GM18499 (cell line): ENCODE measurements at regions not wholly inside any gene's neighbourhood (a gene's known extent, or its start where the extent isn't known, plus 50 kb on each side); places are given as distances from the start of the nearest gene placed in this dataset.
"Not testable (repeated sequence)": the region's sequence is repeated elsewhere in the genome, so short reads cannot be mapped to it uniquely, and the experiment has no call there.

Source experiments
- ATAC-seq: cut with Tn5 transposase; IDR thresholded peaks from one replicate; pipeline ENCODE4 v1.9.1; 2021; ENCODE audit warnings: moderate number of reproducible peaks; ENCODE audit not compliant: insufficient read depth, unreplicated experiment

DNA sequence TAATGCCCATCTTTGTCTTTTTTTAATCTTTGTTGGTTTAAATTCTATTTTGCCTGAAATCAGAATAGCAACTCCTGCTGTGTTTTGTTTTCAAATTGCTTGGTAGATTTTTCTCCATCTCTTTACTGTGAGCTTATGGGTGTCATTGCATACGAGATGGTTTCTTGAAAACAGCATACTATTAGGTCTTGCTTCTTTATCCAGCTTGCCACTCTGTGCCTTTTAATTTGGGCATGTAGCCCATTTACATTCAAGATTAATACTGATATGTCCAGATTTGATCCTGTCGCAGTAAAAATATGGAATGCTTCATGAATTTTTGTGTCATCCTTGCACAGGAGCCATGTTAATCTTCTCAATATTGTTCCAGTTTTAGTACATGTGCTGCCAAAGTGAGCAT lies 316.6 kb downstream of the CGGBP1 start:
- no peak for ATAC-seq

GRCh38 chr3:87740894-87741293 lies 317.9 kb downstream of the CGGBP1 start:
- not testable (repeated sequence) for ATAC-seq

DNA sequence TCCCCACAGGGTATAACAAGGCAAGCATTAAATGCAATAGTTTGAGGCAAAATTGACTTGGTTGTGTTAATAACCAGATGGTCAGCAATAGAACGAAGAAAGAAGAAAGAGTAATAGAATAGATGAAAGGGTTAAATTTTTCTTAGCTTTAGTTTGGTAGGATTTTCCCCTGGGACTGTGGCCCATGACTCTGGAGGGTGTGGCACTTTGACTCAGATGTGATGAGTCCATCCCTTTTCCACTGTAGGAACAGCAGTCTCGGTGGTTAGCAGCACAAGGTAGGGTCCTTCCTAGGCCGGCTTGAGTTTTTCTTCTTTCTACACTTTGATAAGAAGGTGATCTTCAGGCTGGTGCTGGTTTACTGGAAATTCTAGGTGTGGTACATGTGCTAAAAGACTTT lies 321.0 kb downstream of the CGGBP1 start:
- not testable (repeated sequence) for ATAC-seq

DNA sequence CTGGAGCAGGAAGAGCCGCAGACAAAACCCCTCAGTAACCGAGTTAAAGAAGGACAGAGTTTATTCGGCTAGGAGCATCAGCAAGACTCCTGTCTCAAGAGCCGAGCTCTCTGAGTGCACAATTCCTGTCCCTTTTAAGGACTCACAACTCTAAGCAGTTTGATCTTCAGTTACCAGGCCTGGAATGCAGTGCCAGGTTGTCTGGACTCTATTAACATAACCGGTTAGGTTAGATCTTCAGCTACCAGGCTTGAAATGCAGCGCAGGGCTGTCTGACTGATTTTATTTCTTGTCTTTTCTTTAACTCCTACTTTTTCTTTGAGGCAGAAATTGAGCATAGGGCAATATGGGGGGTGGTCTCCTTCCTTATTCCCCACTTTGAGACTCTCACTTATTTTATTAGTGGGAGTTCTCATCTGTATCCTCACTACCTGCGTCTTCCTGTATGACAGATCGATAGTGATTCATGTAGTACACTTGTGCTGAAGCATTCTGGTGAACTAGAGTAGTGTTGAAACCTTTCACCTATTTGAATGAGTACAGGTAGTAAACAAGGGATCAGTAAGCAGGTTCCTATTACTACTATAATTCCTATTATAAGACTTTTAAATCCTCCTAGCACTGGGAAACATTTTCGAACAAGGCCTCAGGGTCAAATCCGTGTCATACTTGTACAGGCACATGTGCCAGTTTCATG lies 325.0 kb downstream of the CGGBP1 start:
- ATAC-seq = no peak

- no peak for ATAC-seq
Observed at GRCh38 chr3:87732294-87732693, 326.5 kb downstream of the CGGBP1 start.

- no peak for ATAC-seq
Observed at GRCh38 chr3:87727783-87728182, 331.0 kb downstream of the CGGBP1 start.

DNA sequence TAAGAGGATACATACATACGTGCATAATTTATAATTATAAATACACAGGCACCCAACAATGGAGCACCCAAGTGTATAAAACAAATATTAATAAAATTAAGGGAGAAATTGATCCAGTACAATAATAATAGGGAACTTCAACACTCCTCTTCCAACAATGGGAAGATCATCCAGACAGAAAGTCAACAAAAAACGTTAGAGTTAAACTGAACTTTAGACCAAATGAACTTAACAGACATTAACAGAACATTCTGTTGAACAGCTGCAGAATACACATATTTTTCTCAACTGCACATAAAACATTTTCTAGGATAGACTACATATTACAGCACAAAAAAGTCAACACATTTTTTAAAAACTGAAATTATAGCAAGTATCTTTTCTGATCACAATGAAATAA lies 339.7 kb downstream of the CGGBP1 start:
- ATAC-seq = no peak

- no peak for ATAC-seq
Observed at GRCh38 chr3:87710511-87710910, 348.3 kb downstream of the CGGBP1 start.

- no peak for ATAC-seq
Observed at GRCh38 chr3:87710028-87710427, 348.8 kb downstream of the CGGBP1 start.

DNA sequence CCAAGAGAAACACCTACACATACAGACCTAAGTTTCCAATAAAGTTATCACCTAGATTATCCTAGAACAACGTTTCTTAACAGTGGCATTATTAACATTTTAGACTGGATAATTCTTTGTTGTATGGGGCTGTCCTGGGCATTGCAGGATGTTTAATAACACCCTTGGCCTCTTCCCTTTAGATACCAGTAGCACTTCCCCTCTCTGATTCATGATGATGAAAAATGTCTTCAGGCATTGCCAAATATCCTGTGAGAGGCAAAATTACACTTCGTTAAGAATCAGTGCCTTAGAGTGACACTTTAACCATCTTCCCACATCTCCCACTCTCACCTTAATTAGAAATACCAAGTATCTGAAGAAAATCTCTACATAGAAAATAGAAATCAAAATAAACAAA lies 352.6 kb downstream of the CGGBP1 start:
- ATAC-seq = no peak

GRCh38 chr3:87702600-87702999 lies 356.2 kb downstream of the CGGBP1 start:
- ATAC-seq = no peak

- ATAC-seq = no peak
Observed at GRCh38 chr3:87696124-87697013, 362.4 kb downstream of the CGGBP1 start.

DNA sequence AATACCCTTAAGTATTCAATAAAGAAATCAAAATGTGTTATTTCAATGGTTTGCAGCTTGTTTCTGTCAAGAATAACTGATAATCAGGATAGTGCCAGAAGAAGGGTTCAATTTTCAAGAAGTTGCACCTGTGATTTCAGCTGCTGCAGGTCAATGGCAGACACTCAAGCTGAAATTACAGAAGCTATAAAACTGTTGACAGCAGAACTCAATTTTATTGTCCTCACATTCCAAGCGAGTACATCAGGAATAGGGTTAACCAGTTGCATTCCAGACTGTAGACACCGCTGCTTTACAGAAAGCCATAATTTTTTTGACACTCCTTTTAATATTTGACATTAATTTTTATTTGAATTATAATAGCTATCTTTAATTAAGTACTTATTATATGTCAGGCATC lies 364.1 kb downstream of the CGGBP1 start:
- no peak for ATAC-seq

DNA sequence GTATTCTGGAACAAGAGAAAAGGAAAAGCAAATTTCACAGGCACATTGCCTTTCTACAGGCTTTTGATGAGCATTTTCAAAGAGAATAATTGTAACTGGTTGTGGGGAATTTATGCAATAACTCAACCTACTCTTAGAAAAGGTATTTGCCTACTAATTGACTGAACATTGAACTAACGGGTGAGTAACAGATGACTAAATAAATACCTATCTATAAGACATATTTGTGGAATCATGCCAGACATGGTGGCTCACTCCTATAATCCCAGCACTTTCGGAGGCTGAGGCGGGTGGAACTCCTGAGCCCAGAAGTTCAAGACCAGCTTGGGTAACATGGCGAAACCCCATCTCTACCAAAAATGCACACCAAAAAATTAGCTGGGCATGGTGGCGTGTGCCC lies 367.7 kb downstream of the CGGBP1 start:
- ATAC-seq = no peak

DNA sequence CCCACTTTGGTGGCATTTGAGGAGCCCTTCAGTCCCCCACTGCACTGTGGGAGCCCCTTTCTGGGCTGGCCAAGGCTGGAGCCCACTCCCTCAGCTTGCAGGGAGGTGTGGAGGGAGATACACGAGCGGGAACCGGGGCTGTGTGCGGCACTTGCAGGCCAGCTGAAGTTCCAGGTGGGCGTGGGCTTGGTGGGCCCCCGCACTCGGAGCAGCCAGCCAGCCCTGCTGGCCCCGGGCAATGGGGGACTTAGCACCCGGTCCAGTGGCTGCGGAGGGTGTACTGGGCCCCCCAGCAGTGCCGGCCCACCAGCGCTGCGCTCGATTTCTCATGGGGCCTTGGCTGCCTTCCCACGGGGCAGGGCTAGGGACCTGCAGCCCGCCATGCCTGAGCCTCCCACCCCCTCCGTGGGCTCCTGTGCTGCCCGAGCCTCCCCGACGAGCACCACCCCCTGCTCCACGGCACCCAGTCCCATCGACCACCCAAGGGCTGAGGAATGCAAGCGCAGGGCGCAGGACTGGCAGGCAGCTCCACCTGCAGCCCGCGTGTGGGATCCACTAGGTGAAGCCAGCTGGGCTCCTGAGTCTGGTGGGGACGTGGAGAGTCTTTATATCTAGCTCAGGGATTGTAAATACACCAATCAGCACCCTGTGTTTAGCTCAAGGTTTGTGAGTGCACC lies 379.7 kb downstream of the CGGBP1 start:
- not testable (repeated sequence) for ATAC-seq

DNA sequence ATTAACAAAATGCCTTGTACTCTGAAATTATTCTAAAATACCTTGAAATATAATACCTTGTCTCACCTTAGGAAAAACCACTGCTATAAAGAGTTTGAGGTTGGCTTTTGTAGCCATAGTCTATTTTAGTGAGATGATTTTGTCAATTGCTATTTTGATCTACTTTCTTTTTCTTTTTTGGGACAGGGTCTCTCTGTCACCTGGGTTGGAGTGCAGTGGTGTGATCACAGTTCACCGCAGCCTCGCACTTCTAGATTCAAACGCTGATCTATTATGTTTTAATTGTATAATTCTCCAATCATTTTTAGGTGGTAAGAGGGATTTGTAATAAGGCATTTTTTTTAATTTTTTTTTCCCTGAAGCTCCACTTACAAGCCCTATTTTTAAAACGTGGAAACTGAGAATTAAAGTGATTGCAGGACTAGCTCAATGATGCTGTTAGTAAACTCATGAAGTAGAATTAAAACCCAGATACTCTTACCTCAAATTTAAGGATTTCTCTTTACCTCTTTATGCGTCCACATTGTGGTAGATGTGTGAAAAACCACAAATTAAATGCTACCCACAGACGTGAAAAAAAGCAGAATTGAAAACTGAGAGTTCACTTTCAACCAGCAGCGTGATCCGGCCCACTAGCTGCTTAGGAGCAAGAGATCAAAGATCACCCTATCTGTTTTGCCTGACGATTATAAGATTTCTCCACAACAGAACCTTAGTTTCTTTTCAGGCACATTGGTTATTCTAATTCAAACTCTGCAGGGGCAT lies 384.2 kb downstream of the CGGBP1 start:
- ATAC-seq = peak; percentile 96

DNA sequence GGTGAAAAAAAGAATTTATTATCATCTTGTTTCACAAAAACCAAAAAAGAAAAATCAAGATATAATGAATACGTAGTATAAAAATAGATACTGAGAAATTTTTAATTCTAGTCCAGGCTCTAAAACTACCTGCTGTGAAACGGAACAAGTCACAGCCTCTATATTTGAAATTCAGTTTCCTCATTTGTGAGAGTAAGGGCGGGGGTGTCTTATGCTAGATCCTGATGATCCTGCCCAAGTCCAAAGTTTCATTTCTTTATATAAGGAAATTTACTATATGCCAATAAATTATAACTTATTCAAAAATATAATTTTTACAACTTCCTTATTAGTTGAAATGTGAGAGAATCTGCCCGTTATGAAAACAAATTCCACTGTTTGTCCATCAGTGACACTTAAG lies 385.7 kb downstream of the CGGBP1 start:
- ATAC-seq = no peak

GRCh38 chr3:87654184-87654583 lies 377.8 kb upstream of the POU1F1 start:
- no peak for ATAC-seq

GRCh38 chr3:87653138-87653537 lies 376.8 kb upstream of the POU1F1 start:
- ATAC-seq = not testable (repeated sequence)

- ATAC-seq = no peak
Observed at GRCh38 chr3:87634426-87634825, 358.0 kb upstream of the POU1F1 start.
